ENCODE measurements at regions not wholly inside any gene's neighbourhood (a gene's known extent, or its start where the extent isn't known, plus 50 kb on each side); places are given as distances from the start of the nearest gene placed in this dataset.
"Not testable (repeated sequence)": the region's sequence is repeated elsewhere in the genome, so short reads cannot be mapped to it uniquely, and the experiment has no call there.

GRCh38 chr6:141195251-141195832 lies 937.4 kb upstream of the GJE1 start:
- DNase-seq: no peak
- H3K27me3 ChIP-seq: no peaks in the 10 kb centered on the region
- TF ChIP-seq CTCF (IDR thresholded peaks at IDR 0.05): no peak
- no peak for TF ChIP-seq POLR2A (IDR thresholded peaks at IDR 0.05)
- H3K4me1 ChIP-seq (replicated peaks in 1 of 2): no peaks in the 10 kb centered on the region
- H3K36me3 ChIP-seq (replicated peaks in 1 of 2): no peaks in the 10 kb centered on the region
- 74 to 82% (median 78%) methylated on average over 5 to 6 of the region's 6 CpGs for WGBS, 4 donors
- H3K27ac ChIP-seq: no peak overlapping the region
- intact Hi-C loops (cut with DNase I): no loop called here
- no peak overlapping the region for H3K4me3 ChIP-seq
- H3K9me3 ChIP-seq (replicated peaks in 1 of 3): peaks cover 0 to 8% (median 0%) of the 10 kb centered on the region in 3 donors

GRCh38 chr6:141183368-141183767 lies 949.4 kb upstream of the GJE1 start:
- Histone ChIP-seq H3K27ac (no peak overlapping the region), H3K4me3 (no peak overlapping the region), H3K36me3 (replicated peaks in 1 of 2) (no peaks in the 10 kb centered on the region), H3K9me3 (replicated peaks in 1 of 3) (no peaks in the 10 kb centered on the region), H3K27me3 (no peaks in the 10 kb centered on the region), H3K4me1 (replicated peaks in 1 of 2) (no peaks in the 10 kb centered on the region)
- TF ChIP-seq CTCF (IDR thresholded peaks at IDR 0.05) (no peak), POLR2A (IDR thresholded peaks at IDR 0.05) (no peak)
- WGBS, 4 donors: 83 to 91% (median 88%) methylated on average over 3 to 9 of the region's 9 CpGs
- DNase-seq: no peak
- intact Hi-C loops (cut with DNase I): no loop called here

- H3K4me3 ChIP-seq; H3K27me3 ChIP-seq; H3K4me1 ChIP-seq (replicated peaks in 1 of 2); H3K9me3 ChIP-seq (replicated peaks in 1 of 3); H3K36me3 ChIP-seq (replicated peaks in 1 of 2); DNase-seq; H3K27ac ChIP-seq; intact Hi-C loops (cut with DNase I): not testable (repeated sequence)
- 85 to 92% (median 91%) methylated on average over 5 of the region's 5 CpGs for WGBS, 4 donors
These were observed 957.3 kb upstream of the GJE1 start for GRCh38 chr6:141175458-141175857.

GRCh38 chr6:141174932-141175331 lies 957.8 kb upstream of the GJE1 start:
- TF ChIP-seq POLR2A (IDR thresholded peaks at IDR 0.05): no peak
- TF ChIP-seq CTCF (IDR thresholded peaks at IDR 0.05): no peak
- Histone ChIP-seq H3K4me3 (no peak overlapping the region), H3K27me3 (no peaks in the 10 kb centered on the region), H3K9me3 (replicated peaks in 1 of 3) (no peaks in the 10 kb centered on the region), H3K27ac (no peak overlapping the region), H3K4me1 (replicated peaks in 1 of 2) (no peaks in the 10 kb centered on the region), H3K36me3 (replicated peaks in 1 of 2) (no peaks in the 10 kb centered on the region)
- DNase-seq: no peak
- 88 to 95% (median 92%) methylated on average over 8 to 18 of the region's 18 CpGs for WGBS, 4 donors
- intact Hi-C loops (cut with DNase I): no loop called here

GRCh38 chr6:141173529-141173928 lies 959.2 kb upstream of the GJE1 start:
- TF ChIP-seq CTCF (IDR thresholded peaks at IDR 0.05): no peak
- TF ChIP-seq POLR2A (IDR thresholded peaks at IDR 0.05): no peak
- intact Hi-C loops (cut with DNase I): no loop called here
- DNase-seq: no peak

More at GRCh38 chr6:141173529-141173928, 959.2 kb upstream of the GJE1 start:
- H3K4me1 ChIP-seq (replicated peaks in 1 of 2): no peaks in the 10 kb centered on the region
- no peaks in the 10 kb centered on the region for H3K9me3 ChIP-seq (replicated peaks in 1 of 3)
- H3K27ac ChIP-seq: no peak overlapping the region
- no peaks in the 10 kb centered on the region for H3K36me3 ChIP-seq (replicated peaks in 1 of 2)
- H3K27me3 ChIP-seq: no peaks in the 10 kb centered on the region
- H3K4me3 ChIP-seq: no peak overlapping the region
